GM21717 (cell line): ENCODE measurements at regions not wholly inside any gene's neighbourhood (a gene's known extent, or its start where the extent isn't known, plus 50 kb on each side); places are given as distances from the start of the nearest gene placed in this dataset.

Experiments
- ATAC-seq: cut with Tn5 transposase; IDR thresholded peaks from one replicate; pipeline ENCODE4 v1.9.1; 2021; ENCODE audit warnings: mild to moderate bottlenecking, moderate library complexity; ENCODE audit not compliant: unreplicated experiment

DNA sequence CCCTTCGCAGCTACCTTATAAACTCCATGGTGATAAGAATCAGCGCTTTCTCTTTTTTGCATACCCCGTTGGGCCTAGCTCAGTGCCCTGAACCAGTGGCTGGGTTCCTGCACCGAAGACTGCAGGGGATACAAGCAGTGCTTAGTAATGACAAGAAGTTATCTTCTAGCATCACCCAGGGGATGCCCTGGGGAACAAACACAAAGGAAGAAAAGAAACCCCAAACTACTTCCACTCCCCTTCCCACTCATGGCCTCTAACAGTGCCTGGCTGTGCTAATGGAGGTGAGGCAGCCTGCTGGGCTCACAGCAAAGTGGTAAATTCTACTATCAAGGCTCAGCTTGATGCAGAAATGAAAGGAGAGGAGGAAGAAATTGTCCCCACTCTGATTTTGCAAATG, 314.7 kb downstream of the TXNL1 start:
- no peak for ATAC-seq

DNA sequence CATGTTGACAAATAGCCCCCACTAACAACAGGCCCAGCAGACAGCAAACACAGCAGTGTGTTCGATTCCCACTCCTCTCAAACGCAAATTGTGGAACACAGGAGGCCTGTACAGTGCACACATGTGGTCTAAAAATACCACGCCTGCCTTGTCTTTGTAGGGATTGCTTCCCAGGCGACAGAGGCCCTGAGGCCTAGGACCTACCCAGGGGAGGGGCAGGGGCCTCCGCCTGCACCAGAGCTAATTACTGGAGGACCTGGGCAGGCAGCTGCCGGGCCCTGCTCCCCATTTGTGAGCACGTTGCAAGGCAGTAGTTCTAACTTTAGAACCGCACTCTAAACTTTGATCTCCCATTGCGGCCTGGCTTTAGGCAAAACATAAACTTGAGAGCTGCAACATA, 316.0 kb downstream of the TXNL1 start:
- ATAC-seq = no peak

DNA sequence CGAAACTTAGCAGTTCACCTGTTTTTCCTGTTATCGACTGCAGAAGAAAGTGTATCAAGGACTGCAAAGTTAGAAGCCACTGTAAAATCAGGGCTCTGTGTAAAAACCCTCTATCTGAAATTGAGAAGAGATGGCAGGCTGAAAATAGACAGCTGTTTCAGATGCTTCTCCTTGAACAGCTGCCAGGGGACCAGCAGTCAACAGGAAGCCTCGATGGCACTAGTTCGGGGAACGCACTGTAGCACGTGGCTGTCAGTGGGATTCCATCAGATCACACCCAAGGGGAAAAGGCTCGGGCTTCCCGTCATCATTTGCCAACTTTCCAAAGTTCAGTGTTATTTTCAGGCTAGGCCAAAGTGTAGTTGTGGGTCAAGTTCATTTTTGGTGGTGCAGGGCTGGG, 316.9 kb downstream of the TXNL1 start:
- ATAC-seq = no peak

DNA sequence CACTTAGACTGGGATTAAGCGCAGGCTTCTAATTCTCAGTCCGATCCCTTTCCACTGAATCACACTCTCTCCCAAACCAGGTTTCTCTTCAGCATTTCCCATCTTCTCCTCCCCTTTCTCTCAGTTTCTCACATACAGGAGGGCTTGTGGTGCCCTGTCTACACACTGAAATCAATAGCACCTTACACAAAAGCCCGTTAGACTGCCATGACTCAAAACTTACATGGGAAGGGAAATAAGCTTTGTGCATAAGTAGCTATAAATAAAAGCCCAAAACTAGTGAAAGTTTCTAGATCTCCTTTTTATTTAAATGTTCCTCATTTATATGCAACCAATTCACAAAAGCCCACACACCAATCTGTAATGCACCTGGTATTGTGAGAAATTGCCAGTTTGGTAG, 318.4 kb downstream of the TXNL1 start:
- no peak for ATAC-seq

DNA sequence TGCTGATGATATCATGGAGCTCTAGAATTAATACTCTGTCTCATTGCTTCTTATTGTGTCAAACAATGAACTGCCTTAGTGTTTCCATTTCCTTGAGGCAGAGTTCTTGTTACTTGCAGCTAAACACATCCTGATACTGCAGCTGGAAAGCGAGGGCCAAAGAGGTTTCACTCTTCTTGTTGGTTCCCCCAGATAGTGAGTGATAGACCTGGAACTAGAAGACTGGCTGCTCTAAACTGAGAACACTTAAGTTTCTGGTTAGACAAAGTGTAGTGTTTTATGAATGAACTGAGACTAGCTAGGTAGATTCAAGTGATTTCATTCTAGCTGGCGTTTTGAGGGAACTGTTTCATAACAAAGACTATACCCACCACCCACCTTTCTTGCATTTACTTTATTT, 321.7 kb downstream of the TXNL1 start:
- ATAC-seq = no peak

DNA sequence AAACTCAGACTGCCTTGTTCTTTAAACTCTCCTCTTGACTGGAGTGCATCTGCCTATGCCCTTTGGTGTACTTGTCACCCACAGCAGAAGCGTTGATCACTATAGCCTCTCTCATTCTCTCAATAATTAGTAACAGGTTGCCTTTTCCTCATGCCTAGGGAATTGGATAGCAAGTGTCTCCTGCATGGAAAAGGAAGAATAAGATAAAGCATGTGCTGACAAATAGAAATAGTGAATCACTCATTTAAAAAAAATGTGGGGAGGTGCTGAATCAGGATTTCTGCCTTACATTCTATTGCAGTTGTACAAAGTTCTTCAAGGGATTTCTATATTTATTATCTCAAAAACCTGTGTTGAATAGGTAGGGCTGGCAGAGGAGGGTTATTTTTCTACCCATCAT, 323.0 kb downstream of the TXNL1 start:
- no peak for ATAC-seq

DNA sequence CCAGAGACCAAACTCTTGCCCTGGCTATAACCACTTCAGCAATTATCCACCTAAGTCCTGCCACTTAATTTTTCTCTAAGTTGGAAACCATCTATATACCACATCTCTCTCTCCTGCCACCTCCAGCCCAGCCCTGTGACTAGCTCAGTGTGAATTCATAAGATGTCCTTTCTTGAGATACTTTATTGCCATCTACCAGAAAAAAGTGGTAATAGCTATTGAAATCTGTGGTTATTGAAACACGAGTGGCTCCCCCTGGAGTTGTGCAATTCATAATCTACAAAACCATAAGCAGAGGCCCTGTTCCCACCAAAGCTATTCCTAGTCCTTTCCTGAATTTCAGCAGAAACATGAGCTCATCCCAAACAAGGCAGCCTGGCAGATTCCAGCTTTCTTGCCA, 324.0 kb downstream of the TXNL1 start:
- ATAC-seq = no peak

DNA sequence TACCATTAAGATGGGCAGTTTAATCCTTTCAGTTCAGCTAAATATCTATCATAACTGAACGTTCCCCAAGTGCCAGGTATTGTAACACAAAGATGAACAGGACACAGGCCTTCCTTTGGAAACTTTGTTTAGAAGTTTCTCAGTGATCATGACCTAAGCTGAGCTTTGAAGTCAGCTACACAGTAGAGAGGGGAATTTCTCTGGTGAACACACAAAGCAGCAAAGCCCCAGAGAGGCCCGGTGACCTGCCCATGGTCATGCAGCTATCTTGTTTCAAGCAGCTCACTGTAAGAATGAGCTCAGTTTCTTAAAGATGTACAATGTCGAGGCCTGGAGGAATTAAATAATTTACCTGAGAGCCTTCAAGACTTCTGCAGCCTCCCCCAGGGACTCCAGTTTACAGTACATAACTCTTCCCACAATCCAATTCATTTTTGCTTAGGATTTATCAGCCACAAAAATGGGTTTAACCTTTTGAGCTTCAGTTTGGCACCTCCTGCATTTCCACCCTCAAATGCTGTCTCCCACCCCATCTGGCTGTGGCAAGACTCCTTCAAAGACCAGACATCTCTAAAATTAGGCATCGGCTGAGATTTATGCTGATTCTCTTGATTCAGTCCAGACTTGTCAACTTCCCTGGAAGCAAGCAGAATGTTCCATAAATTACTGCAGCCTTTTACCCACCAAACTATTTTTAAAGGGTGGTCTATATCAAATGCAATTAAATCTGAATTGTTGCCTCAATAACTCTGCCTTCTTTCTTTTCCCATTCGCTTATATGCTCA, 325.6 kb downstream of the TXNL1 start:
- no peak for ATAC-seq

DNA sequence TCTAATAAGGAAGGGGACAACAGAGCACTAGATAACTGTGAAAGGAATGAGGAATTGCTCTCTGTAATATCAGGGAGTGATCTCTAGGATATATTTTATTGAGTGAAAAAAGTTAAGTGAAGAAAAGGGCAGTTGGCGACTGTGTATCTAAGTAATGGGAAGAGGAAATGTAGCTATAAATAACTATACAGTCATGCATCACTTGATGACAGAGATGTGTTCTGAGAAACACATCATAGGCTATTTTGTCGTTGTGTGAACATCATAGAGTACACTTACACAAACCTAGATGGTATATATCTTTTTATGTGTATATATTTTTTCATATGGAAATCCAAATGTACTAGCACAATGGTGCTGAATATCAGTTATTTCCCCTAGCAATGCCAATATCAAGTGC, 329.3 kb downstream of the TXNL1 start:
- no peak for ATAC-seq

DNA sequence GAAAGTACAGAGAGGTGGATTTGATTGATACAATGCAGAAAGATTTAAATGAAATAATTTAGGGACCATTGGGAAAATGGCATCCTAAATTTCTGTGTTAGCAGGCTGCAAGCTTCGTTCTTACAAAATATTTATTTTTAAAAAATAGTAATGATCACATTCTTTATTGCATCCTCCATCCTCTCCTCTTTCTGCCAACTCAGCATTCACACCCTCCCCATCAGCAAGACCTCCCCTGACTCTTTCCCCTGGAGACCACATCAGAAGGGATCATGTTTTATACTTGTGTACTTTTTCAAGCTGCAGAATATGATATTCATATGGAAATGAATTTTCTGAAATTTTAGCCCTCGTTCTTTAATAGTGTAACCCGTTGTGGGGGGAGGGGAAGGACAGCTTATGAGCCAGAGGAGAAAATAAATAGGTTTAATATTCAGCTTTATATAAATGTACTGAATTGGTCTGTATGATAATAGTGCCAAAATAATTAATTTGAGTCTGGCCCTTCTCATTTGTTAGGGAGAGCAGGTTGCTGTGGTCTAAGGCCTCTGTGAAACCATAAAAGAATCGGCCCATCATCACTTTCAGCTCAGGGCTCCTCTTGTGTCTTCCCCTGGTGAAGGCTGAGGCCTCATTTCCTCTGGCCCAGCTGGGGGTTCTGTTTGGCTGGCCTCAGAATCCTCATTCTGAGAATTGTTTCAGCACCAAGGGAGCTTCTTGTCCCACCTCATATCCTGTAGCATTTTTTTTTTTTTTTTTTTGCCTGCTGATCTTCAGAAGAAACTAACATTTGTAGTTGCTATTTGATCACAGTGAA, 330.8 kb downstream of the TXNL1 start:
- ATAC-seq = no peak

DNA sequence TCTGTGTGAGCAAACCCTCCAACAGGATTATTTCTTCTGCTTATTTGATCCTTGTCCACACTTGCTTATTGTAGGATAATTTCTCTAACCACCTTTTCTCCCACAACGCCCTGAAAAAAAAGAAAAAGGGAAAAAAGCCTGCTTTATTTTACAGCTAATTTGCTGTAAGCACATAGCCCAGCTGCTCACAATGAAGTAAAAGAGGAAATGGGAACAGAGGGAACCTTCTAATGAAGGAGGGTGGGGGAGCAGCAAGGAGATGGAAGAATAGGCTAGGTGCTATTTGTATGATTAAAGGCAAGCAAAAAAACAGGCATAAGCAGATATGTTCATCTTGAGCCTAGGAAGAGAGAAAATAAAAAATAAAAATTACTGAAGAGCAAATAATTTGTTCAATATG, 331.6 kb downstream of the TXNL1 start:
- no peak for ATAC-seq

DNA sequence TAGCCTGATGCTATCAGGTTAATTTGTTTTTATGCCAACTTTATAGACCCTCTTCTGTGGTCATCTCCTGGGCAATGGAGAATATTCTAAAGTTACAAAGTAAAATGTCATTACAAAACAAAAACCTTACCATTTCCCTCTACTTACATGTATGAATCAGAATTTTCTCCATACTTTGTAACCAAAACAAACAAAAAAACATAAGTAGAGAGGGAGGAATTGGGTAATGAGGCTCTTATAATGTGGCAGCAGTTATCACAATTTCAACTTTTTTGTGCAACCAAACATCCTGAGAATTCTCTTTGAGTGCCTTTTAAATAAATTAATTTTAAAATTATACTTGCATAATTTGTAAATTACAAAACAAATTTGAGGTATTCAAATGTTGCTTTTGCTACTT, 332.8 kb downstream of the TXNL1 start:
- no peak for ATAC-seq

DNA sequence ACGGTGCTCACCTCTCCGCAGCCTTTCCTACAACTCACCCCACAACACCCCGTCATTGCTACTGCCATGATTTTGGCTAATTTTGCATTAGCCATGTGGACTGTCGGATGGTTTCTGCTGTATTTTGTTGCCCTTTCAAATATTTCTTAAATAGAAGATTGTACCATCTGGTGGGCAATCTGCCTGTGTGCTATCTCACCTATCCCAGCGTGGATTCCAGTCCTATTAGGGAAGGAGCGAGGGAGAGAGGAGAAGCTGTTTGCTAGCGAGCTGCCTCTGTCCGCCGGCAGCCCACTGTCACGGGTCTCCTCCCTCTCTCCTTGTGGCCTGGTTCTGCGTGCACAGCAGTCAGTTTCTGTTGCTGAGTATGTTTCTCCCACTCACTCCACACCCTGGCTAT, 336.2 kb downstream of the TXNL1 start:
- ATAC-seq = no peak

DNA sequence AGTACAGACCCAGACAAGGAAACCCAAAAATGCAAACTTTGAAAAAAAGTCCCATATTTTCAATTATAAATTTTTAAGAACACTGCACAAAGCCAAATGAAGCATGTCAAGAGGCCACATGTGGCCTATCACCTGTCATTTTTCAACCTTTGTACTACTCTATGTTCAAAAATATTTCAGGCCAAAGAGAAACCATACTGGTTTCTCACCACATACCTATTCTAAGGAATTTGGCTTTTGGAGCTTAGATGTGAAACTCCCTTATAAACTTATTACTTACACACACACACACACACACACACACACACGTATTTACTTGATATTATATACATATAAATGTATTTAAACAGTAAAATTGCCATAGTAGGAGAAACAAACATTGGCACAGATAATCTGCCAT, 338.7 kb downstream of the TXNL1 start:
- ATAC-seq = no peak

DNA sequence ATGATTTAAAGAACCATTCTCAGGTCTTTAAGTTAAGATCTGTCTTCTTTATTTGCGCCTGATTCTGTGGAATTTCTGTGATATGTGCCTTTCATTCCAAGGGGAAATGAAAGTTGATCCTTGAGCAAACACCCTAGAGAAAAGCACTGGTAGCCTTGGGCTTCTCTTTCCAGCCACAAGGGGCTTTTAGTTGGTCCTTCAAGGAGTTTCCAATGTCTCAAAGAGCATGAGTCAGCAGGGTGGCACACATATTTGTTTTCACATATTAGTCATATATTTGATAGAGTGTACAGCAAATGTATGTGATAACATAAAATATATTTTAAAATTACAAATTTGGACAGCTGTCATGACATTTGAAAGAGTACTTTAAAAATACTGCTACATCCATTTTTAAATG, 339.5 kb downstream of the TXNL1 start:
- ATAC-seq = no peak

DNA sequence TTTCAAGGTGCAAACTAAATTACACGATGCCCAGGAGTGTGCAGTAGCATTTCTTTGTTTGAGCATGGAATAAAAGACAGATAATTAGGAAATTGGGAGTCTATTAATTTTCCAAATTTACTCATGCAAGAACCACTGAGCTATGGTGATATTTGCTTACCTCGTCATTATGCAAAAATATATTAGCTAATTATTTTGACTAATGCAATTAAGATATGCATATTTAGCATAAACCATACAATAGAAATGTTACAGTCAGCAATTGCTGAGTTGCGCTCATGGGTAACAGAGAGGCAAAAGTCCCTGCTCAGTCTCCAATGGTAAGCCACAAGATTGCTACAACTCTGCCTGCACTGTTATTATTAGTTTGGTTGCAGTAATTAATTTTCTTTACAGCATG, 342.0 kb downstream of the TXNL1 start:
- no peak for ATAC-seq

DNA sequence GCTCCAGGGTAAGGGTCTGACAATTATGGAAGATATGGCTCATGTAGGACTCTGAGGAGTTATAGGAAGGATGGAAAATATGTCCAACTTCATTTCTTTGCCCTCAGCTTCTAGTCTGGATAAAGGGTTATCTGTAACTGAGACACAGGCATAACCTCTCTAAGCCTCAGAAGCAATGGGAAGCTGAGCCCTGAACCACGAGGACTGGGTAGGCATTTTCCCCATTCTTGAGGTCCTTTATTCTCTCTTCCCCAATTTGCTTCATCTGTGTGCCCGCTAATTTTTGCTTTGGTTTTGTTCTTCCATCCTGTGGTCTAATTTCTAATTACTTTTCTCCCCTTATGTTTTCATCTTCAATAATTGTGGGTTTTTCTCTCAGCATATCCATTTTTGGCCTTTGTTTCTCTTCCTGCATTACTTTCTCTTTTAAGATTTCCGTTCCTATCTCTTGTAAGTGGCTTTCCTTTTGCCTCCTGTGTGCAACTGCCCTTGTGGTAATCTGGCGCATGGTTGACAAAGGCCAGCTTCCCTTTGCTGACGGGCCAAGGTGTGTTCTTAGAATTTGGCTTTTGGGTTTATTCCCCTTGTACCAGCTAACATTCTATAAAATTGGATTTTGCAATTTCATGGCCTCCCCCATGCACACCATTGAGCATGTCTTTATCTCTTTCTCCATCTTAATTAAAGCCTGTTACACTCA, 343.8 kb downstream of the TXNL1 start:
- no peak for ATAC-seq

DNA sequence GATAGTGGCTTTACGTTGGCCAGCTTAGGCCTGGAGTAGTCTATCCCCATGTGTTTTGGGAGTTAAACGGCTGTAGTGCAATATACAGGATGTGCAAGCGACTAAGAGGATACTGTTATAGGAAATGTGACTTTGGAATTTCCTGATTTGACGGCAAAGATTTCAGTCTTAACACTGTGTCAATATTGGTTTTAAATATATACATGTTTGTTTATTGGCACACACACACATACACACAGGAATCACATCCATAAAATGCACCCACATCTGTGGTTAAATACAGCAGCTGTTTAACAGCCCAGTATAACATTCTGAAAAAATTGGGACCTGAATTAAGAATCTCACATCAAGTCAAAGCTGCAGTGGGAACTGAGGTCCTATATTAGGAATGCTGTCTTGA, 347.1 kb downstream of the TXNL1 start:
- no peak for ATAC-seq

DNA sequence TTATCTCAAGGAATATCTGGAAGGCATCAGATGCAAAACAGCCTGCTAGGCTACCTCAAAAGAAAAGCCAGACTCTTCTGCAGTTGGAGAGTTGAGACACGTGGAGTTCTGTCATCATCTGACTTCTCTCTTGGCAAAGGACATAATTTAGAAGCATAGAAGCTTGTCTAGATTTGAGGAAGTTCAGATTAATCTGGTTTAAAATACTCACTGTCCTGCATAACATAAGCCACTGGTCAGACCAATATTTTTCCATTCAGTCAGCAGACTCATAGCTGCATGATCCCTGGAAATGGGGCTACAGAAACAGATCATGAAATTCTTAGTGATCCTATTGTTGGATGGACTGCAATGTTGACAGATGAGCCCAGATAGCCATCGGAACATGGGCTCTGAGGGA, 349.0 kb downstream of the TXNL1 start:
- no peak for ATAC-seq

DNA sequence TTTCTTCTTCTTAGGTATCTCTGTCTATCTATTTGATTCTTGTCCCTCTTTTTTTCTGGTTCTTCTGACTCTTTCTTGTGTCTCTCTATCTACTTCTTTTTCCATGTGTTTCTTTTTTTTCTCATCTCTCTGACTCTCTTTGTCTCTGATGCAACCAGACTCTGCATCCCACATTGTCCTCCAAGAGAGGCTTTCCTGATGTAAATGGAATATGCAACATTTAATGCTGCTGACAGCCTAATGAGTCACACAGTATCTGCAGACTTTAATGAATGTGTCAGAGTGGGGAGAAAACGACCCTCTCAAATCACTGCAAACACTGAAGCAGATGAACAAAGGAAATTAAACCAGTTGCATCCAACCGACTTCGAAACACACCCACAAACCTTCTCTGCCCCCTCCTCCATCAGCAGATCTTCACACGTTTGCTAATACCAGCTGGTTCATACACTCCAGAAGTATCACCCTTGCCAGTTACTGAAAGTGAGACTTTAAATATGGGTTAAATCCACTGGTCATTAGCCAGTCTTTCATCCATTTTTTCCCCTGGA, 351.5 kb downstream of the TXNL1 start:
- no peak for ATAC-seq

DNA sequence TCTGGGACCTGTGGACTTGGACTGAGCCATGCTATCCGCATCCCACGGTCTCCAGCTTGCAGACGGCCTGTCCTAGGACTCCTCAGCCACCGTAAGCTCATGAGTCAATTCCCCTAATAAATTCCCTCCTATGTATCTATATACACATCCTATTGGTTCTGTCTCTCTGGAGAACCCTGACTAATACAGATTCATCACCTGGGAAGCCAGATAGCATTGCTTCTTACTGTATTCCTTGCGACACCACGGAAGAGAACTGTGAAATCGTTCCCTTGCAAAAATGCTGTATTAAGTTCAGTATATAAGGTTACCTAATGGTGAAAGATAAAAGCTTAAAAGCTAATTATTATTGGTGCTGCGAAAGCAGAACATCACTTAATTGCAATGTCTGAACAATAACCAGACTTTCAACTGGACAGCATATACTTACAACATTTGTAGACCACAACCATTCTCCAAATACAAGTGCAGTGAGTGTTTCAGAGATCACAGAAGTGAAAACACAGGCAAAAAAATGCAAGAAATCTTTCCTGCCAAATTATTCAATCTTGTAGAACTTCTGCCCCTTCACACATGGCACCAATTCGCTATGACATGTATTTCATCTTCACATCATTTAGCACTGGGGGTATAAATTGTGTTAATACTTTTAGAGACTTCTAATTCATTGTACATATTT, 352.9 kb downstream of the TXNL1 start:
- ATAC-seq = no peak
